Ascending aorta (tissue), 2 donors: ENCODE measurements at regions not wholly inside any gene's neighbourhood (a gene's known extent, or its start where the extent isn't known, plus 50 kb on each side); places are given as distances from the start of the nearest gene placed in this dataset.
"Not testable (repeated sequence)": the region's sequence is repeated elsewhere in the genome, so short reads cannot be mapped to it uniquely, and the experiment has no call there.

ENCODE experiments used
- DNase-seq, 2 donors: peaks; one replicate each; pipeline ENCODE4 v3.0.0-alpha.2; 2019; ENCODE audit warnings: low spot score in 2 of 2
- H3K27ac ChIP-seq, 2 donors: fragments of 200-600 bp; sonication (generic); one replicate each; pipeline ENCODE4 v1.5.1; 2016 to 2017; ENCODE audit warnings: mild to moderate bottlenecking in 1 of 2
- H3K27me3 ChIP-seq: fragments of 200-600 bp; sonication (generic); one replicate; pipeline ENCODE4 v1.5.1; 2017
- H3K36me3 ChIP-seq, 2 donors: fragments of 200-600 bp; sonication (generic); one replicate each; pipeline ENCODE4 v1.5.1; 2016
- H3K4me1 ChIP-seq, 2 donors: fragments of 200-600 bp; sonication (generic); one replicate each; pipeline ENCODE4 v1.5.1; 2016 to 2017; ENCODE audit warnings: mild to moderate bottlenecking in 1 of 2
- H3K4me3 ChIP-seq, 2 donors: fragments of 200-600 bp; sonication (generic); one replicate each; pipeline ENCODE4 v1.5.1; 2016 to 2017; ENCODE audit warnings: mild to moderate bottlenecking in 1 of 2
- H3K9me3 ChIP-seq, 2 donors: fragments of 200-600 bp; sonication (generic); one replicate each; pipeline ENCODE4 v1.5.1; 2016
- CTCF ChIP-seq, 3 experiments: fragments of 200-600 bp in 2 of 3; fragments of 450-650 bp in 1 of 3; sonication (generic) in 2 of 3; IDR thresholded peaks; one replicate each; pipeline ENCODE4 v1.5.1; 2016 to 2019; ENCODE audit warnings: antibody characterized with exemption in 3 of 3, mild to moderate bottlenecking in 1 of 3, moderate library complexity in 1 of 3
- intact Hi-C: fragments of 100-400 bp; cut with DNase I; formaldehyde crosslinking; loops from one replicate; pipeline ENCODE4 v1.15.1; 2023

GRCh38 chr16:29237971-29238370, 168.5 kb downstream of the NPIPB11 start:
- Histone ChIP-seq H3K4me3 (no peak overlapping the region), H3K36me3 (no peaks in the 10 kb centered on the region), H3K9me3 (no peaks in the 10 kb centered on the region), H3K27ac (no peak overlapping the region), H3K27me3 (no peaks in the 10 kb centered on the region), H3K4me1 (no peaks in the 10 kb centered on the region)
- intact Hi-C loops, result no loop called here
- peak in 1 of 2 donors; percentile 16 for DNase-seq
- no peak for TF ChIP-seq CTCF (IDR thresholded peaks at IDR 0.05)

- H3K9me3 ChIP-seq, intact Hi-C loops, H3K27ac ChIP-seq, H3K4me3 ChIP-seq, H3K27me3 ChIP-seq, H3K4me1 ChIP-seq, H3K36me3 ChIP-seq: not testable (repeated sequence)
- peak in 1 of 2 donors; percentile 46 for DNase-seq
These were observed 169.0 kb downstream of the NPIPB11 start for GRCh38 chr16:29237495-29237894.

GRCh38 chr16:29237023-29237422, 169.5 kb downstream of the NPIPB11 start:
- H3K27ac ChIP-seq, H3K9me3 ChIP-seq, H3K27me3 ChIP-seq, H3K4me1 ChIP-seq, H3K36me3 ChIP-seq, intact Hi-C loops, H3K4me3 ChIP-seq: not testable (repeated sequence)
- DNase-seq, result peak in 1 of 2 donors; percentile 21

- H3K9me3 ChIP-seq, H3K27me3 ChIP-seq, H3K36me3 ChIP-seq, intact Hi-C loops, H3K4me1 ChIP-seq, H3K4me3 ChIP-seq, H3K27ac ChIP-seq: not testable (repeated sequence)
- DNase-seq, result peak in 1 of 2 donors; percentile 43
These were observed 170.6 kb downstream of the NPIPB11 start for GRCh38 chr16:29235836-29236370.

DNA sequence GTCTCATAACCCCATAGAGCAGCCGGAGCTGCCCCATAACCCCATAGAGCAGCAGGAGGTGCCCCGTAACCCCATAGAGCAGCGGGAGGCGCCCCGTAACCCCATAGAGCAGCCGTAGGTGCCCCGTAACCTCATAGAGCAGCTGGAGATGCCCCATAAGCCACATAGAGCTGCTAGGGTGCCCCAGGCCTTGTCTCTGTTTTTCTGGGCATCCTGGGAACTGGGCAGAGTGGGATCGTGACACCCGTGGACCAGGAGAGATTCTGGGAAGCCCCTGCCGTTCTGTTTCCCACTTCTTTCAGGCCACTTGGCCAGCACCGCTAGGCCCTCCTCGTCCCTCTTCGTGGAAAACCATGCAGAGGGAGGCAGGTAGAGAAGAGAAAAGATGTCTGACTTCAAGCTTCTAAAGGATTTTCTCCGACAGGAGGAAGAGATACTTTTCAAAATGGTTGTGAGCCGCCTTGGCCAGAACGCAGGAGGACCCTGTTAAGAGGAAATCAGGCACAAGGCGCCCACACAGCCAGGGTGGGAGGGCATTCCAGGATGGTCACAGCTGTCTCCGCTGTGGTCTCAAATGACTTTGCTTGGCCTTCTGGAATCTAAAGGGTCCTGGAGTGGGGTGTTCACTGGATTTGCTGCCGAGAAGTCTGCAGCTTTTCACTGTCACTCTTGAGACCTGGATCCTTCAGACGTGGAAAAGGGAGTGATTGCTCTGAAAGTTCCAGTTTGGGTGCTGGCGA, 171.8 kb downstream of the NPIPB11 start:
- H3K27me3 ChIP-seq, H3K4me3 ChIP-seq, intact Hi-C loops, H3K27ac ChIP-seq, H3K36me3 ChIP-seq, H3K9me3 ChIP-seq, H3K4me1 ChIP-seq: not testable (repeated sequence)
- DNase-seq, result peak in 1 of 2 donors; percentile 48

DNA sequence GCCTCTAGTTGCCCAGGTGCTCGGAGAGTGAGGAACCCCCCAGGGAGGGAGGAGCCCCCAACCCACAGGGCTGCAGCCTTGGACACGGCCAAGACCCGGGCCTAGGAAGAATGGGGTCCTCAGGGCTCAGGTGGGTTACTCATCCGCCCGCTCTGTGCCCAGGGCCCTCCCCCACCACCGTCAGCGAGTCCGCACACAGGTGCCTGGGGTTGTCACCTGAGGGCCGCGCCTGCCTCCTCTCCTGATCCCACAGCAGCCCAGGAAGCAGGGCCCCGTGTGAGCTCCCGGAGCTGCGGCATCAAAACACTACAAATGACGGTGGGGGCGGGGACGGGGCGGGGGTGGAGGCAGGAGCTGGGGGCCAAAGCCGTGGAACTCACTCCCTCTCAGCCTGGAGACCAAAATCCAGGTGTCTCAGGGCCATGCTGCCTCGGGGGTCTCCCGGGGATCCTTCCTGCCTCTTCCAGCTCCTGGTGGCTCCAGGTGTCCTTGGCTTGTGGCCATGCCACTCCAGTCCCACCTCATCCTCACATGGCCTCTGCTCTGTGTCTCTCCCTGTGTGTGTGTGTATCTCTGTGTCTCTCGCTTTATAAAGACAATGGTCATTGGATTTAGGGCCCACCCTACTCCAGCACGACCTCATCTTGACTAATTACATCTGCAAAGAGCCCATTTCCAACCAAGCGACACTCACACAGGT, 172.7 kb downstream of the NPIPB11 start:
- H3K9me3 ChIP-seq, H3K27me3 ChIP-seq, H3K27ac ChIP-seq, H3K4me3 ChIP-seq, H3K4me1 ChIP-seq, H3K36me3 ChIP-seq, intact Hi-C loops: not testable (repeated sequence)
- DNase-seq, result peak in 1 of 2 donors; percentile 38

DNA sequence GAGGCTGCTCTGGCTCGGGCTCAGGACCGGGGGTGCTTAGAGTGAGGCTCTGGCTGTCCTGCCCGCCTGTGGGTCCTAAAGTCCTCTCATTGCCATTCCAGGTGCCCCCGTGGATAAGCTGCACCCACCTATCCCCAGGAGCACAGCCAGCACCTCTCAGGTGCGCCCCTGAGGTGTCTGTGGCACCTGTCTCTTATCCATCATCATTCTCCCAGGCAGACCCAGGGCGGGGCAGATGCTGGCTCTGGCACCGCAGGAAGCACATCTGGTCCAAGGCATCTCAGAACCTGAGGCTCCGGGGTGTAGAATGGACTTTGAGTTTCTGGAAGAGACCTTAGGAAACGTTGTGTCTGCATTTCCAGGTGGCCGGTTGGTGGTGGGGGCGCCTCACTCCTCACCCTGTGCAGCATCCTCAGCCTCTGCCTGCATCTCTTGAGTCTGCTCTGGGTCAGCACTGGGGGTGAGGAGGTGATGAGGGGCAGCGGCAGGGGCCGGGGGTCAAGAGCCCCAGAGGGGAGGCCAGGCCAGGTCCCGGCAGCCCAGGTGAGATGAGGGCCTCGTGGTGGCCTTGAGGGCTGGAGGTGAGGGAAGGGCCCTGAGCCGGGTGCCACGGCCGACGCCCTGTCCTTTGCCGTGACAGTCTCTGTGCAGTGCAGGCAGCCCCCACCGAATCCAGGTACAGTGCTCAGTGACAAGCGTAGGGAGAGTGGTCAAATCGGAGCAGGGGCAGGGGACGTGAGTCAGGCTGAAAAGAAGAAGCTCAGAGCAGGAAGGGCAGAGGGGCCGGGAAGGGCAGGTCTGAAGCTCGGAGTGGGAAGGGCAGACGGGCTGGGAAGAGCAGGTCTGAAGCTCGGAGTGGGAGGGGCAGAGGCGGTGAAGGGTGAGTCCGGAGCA, 173.5 kb downstream of the NPIPB11 start:
- Histone ChIP-seq H3K27ac (no peak overlapping the region), H3K4me1 (no peaks in the 10 kb centered on the region), H3K4me3 (no peak overlapping the region), H3K9me3 (no peaks in the 10 kb centered on the region), H3K36me3 (no peaks in the 10 kb centered on the region), H3K27me3 (no peaks in the 10 kb centered on the region)
- intact Hi-C loops, result no loop called here
- DNase-seq, result peak in 1 of 2 donors; percentile 53
- TF ChIP-seq CTCF (IDR thresholded peaks at IDR 0.05), result no peak

- peak in 1 of 2 donors; percentile 44 for DNase-seq
- H3K36me3 ChIP-seq, H3K4me3 ChIP-seq, H3K4me1 ChIP-seq, H3K27ac ChIP-seq, intact Hi-C loops, H3K27me3 ChIP-seq, H3K9me3 ChIP-seq: not testable (repeated sequence)
These were observed 174.3 kb downstream of the NPIPB11 start for GRCh38 chr16:29232160-29232705.
